Large intestine (tissue), 3 donors: ENCODE measurements at regions not wholly inside any gene's neighbourhood (a gene's known extent, or its start where the extent isn't known, plus 50 kb on each side); places are given as distances from the start of the nearest gene placed in this dataset.

Source experiments
- DNase-seq, 2 donors: peaks; one replicate each; pipeline versions ENCODE4 v3.0.0 to v3.0.0-alpha.2; 2013
- H3K27ac ChIP-seq: one replicate; pipeline ENCODE4 v1.5.1; 2013; ENCODE audit warnings: low read length
- H3K27me3 ChIP-seq: 2 replicates; pipeline ENCODE4 v1.6.1; 2013; ENCODE audit warnings: low read length; ENCODE audit not compliant: control insufficient read depth, insufficient read depth
- H3K36me3 ChIP-seq: 2 replicates; pipeline ENCODE4 v1.6.1; 2013; ENCODE audit warnings: low read length; ENCODE audit not compliant: control insufficient read depth, insufficient read depth
- H3K4me1 ChIP-seq: one replicate; pipeline ENCODE4 v1.6.1; 2013; ENCODE audit warnings: low read length; ENCODE audit not compliant: control insufficient read depth, insufficient read depth
- H3K4me3 ChIP-seq: one replicate; pipeline ENCODE4 v1.5.1; 2013; ENCODE audit warnings: low read length
- H3K9me3 ChIP-seq: one replicate; pipeline ENCODE4 v1.6.1; 2013; ENCODE audit warnings: mild to moderate bottlenecking, low read depth, low read length, moderate library complexity; ENCODE audit not compliant: control insufficient read depth
- WGBS: methylation state at CpG from one replicate; pipeline ENCODE4 v1.1.5; 2013; ENCODE audit warnings: low lambda C conversion rate; ENCODE audit not compliant: insufficient coverage; 5-methylcytosine and 5-hydroxymethylcytosine counted together

DNA sequence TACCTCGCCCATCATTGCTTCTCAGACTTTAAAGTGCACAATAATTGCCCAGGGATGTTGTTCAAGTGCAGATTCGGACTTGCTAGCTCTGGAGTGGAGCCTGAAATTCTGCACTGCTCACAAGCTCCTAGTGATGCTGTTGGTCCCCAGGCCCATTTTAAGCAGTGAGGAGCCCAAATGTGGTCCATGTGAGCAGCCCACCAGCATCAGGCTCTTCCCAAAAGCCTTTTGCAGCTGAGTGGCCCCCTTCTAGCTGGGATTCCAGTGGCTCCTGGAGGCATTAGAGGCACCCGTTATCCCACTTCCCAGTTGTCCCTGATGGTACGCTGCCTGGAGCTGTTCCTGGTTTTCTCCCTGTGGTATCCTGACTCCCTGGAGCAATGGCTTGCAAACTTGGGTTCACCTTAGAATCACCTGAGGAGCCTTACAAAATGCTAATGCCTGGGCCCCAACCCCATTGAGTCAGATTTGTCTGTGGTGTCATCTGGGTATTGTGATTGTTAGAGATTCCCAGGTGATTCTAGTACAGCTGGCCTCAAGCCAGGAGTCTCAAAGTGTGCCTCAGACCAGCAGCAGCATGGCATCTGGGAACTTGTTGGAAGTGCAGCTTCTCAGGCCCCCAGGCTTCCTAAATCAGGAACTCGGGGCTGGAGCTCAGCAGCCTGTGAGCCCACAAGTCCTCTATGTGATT, 186.9 kb upstream of the SLC24A3 start:
- Histone ChIP-seq H3K9me3 (no peaks in the 10 kb centered on the region), H3K36me3 (no peaks in the 10 kb centered on the region), H3K27ac (no peak overlapping the region), H3K4me1 (no peaks in the 10 kb centered on the region), H3K27me3 (no peaks in the 10 kb centered on the region), H3K4me3 (no peak overlapping the region)
- no CpG with 5 or more reads among the region's 5 CpGs for WGBS
- DNase-seq = no peak

DNA sequence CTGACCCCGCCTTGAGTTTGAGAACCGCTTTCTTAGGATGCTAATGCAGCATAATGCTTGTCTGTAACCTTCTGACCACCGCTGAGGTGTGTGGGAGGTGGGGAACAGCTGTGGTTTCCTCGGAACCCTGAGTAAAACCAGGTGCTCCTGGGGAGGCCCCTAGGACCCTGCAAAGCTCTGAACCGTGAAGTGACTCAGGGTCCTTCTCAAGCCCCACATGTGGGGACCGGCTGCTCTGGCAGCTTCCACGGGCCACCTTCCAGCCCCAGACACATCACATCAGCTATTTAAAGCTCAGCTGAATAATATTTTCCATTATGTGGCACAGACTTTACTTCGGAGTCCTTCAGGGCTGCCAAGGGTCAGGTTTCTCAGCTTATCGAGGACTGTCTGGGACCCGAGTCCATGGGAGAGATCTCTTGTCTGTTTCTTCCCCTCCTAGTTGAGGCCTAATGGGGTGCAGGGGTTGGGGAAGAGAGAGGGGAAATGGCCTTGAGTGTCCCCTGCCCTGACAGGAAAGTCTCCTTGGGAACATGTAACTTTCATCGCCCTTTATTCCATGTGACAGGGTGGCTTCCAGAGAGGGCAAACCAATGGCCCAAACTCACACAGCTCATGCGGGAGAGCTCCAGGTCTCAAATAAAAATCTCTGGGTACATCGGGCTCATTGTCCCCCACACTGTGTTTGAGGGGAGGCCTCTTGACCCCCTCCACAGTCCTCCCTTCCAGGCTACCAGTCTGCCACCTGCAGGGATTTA, 186.1 kb upstream of the SLC24A3 start:
- Histone ChIP-seq H3K4me1 (no peaks in the 10 kb centered on the region), H3K27ac (no peak overlapping the region)
- WGBS = no CpG with 5 or more reads among the region's 13 CpGs

GRCh38 chr20:19026901-19027644, 185.4 kb upstream of the SLC24A3 start:
- H3K4me3 ChIP-seq = no peak overlapping the region
- no peak for DNase-seq
- H3K36me3 ChIP-seq = no peaks in the 10 kb centered on the region
- no peaks in the 10 kb centered on the region for H3K9me3 ChIP-seq
- H3K4me1 ChIP-seq = no peaks in the 10 kb centered on the region
- WGBS = no CpG with 5 or more reads among the region's 11 CpGs
- no peak overlapping the region for H3K27ac ChIP-seq
- no peaks in the 10 kb centered on the region for H3K27me3 ChIP-seq

More for the DNA sequence above, 186.1 kb upstream of the SLC24A3 start:
- Histone ChIP-seq H3K27me3 (no peaks in the 10 kb centered on the region), H3K36me3 (no peaks in the 10 kb centered on the region), H3K4me3 (no peak overlapping the region), H3K9me3 (no peaks in the 10 kb centered on the region)
- peak in 1 of 2 donors; percentile 19 for DNase-seq

DNA sequence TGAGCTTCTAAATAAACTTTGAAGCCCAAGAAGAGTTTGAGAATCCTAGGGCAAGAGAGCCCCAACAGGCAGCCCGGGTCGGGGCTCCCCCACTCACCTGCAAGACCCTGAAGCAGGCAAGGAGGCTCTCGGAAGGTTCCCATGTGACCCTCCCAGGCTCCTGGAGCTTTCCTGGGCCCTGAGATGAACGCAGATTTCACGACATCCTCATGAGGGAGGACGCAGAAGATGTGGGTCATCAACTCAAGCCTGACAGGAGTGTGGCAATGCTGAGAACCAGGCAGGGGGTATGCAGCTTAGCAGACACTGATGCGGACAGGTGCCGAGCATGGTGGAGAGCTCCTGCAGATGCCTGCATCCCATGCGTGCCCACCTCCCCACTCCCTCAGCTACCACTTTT, 184.5 kb upstream of the SLC24A3 start:
- no peaks in the 10 kb centered on the region for H3K4me1 ChIP-seq
- no peaks in the 10 kb centered on the region for H3K27me3 ChIP-seq
- no peaks in the 10 kb centered on the region for H3K9me3 ChIP-seq
- WGBS = no CpG with 5 or more reads among the region's 9 CpGs
- H3K36me3 ChIP-seq = no peaks in the 10 kb centered on the region
- H3K4me3 ChIP-seq = no peak overlapping the region
- no peak overlapping the region for H3K27ac ChIP-seq
- DNase-seq = no peak

DNA sequence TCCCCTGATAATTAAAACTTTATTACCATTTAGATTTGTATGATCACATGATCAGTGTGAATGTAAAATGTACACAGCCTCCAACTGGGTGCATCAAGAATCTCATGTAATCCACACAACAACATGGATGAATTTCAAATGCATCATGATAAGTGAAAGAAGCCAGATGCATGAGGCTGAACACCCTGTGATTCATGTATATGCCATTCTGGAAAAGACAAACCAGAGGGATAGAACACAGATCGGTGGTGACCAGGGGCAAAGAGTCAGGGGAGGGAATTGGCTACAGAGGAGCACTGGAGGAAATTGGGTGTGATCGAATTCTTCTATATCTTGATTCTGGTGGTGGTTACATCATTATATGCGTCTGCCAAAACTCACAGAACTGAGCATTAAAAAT, 170.7 kb upstream of the SLC24A3 start:
- Histone ChIP-seq H3K4me1 (no peaks in the 10 kb centered on the region), H3K27ac (no peak overlapping the region), H3K4me3 (no peak overlapping the region), H3K27me3 (no peaks in the 10 kb centered on the region), H3K9me3 (no peaks in the 10 kb centered on the region), H3K36me3 (no peaks in the 10 kb centered on the region)
- DNase-seq = no peak
- WGBS = no CpG with 5 or more reads among the region's 3 CpGs

- no peaks in the 10 kb centered on the region for H3K27me3 ChIP-seq
- no peaks in the 10 kb centered on the region for H3K36me3 ChIP-seq
- DNase-seq = no peak
- 80% methylated on average over 1 of the region's 4 CpGs for WGBS
- H3K4me3 ChIP-seq = no peak overlapping the region
- H3K27ac ChIP-seq = no peak overlapping the region
- no peaks in the 10 kb centered on the region for H3K4me1 ChIP-seq
- H3K9me3 ChIP-seq = no peaks in the 10 kb centered on the region
These were observed 167.1 kb upstream of the SLC24A3 start for GRCh38 chr20:19045371-19045770.

DNA sequence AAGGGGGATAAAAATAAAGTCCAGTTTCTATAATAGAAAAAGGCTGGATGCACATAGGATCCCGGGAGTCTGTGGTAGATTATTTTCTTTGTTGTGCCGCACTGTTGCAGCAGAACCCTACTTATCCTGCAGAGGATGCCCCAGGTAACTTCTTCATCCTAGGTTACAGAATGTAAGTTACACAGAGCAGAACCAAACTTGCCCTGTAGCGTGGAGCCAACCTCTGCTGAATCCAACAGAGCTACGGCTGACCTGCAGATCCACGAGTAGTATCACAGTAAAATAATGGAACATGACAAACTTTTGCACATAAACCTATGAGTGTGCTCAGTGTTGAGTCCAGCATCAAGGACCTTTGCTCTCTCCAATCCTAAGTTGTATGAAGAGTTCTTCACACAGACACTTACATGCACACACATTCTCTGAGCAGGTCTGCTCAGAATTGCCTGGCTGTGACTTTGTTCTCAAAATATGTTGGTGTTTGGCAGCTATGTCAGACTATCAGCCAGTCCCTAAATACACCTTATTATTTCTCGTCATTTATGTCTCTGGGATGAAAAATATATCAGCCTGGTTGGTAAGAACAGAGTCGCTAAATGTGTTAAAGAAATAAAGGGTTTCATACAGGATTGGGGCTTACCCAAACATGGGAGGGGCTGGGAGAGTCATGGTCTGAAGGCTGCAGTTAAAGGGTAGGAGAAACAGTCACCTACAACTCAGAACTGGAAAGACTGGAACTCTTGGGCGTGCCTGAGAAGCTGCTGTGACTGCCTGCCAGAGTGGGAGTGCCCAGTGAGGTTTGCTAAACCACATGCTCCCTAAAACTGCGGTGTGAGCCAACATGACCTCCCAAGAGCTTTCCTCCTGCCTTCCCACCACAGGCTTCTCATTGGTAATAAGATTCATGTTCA, 165.1 kb upstream of the SLC24A3 start:
- 80% methylated on average over 2 of the region's 9 CpGs for WGBS
- Histone ChIP-seq H3K36me3 (no peaks in the 10 kb centered on the region), H3K4me3 (no peak overlapping the region), H3K9me3 (no peaks in the 10 kb centered on the region), H3K27me3 (no peaks in the 10 kb centered on the region), H3K4me1 (no peaks in the 10 kb centered on the region), H3K27ac (no peak overlapping the region)
- DNase-seq = peak; percentile 29 to 54

GRCh38 chr20:19047951-19048296, 164.5 kb upstream of the SLC24A3 start:
- H3K36me3 ChIP-seq = no peaks in the 10 kb centered on the region
- no peaks in the 10 kb centered on the region for H3K9me3 ChIP-seq
- WGBS = no CpG with 5 or more reads among the region's 3 CpGs

DNA sequence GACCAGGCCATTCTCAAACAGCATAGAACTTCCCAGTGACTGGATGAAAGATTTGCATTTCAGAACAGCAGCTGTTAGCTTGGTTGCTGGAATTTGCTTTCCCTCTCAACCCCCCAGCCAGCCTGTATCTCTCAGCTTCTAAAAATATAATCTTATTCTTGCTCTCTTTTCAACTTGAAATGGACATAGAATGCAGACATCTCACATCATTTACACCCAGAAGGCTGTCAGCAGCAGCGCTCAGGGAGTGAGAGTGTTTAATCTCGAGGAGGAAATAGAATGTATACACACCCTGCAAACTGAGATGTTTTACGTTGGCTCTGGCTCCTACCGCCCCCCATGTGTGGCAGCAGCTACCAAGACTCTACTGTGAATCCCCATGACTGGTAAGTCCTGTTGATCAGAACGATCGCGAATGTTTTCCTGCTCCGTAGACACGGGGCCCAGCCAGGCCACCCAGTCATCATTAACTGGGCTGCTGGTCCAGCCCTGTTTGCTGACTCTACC, 163.4 kb upstream of the SLC24A3 start:
- H3K4me1 ChIP-seq = no peaks in the 10 kb centered on the region
- no CpG with 5 or more reads among the region's 9 CpGs for WGBS
- no peaks in the 10 kb centered on the region for H3K36me3 ChIP-seq
- no peak overlapping the region for H3K4me3 ChIP-seq
- H3K27me3 ChIP-seq = no peaks in the 10 kb centered on the region
- peak in 1 of 2 donors; percentile 28 for DNase-seq
- H3K9me3 ChIP-seq = no peaks in the 10 kb centered on the region
- H3K27ac ChIP-seq = no peak overlapping the region

More at GRCh38 chr20:19047951-19048296, 164.5 kb upstream of the SLC24A3 start:
- DNase-seq = no peak
- Histone ChIP-seq H3K4me1 (no peaks in the 10 kb centered on the region), H3K27me3 (no peaks in the 10 kb centered on the region), H3K4me3 (no peak overlapping the region), H3K27ac (no peak overlapping the region)

DNA sequence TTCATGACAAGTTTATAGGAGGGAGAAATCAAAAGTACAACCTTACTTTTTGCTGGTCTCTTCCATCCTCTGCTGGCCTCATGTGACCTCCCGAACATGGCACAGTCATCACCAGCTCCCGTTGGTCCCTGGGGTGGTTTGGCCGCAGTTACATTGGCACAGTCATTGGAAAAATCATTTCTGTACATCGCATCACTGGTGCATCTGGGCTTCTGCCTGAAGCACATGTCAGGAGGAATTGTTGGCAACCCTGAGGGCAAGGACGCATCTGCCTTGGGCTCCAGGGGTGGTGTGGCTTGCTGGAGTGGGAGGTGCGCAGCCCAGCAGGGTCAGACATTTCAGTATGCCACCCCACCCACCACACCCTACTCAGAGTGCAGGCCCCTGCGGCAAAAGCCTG, 162.9 kb upstream of the SLC24A3 start:
- Histone ChIP-seq H3K4me1 (no peaks in the 10 kb centered on the region), H3K36me3 (no peaks in the 10 kb centered on the region), H3K9me3 (no peaks in the 10 kb centered on the region), H3K27me3 (no peaks in the 10 kb centered on the region), H3K4me3 (no peak overlapping the region), H3K27ac (no peak overlapping the region)
- no CpG with 5 or more reads among the region's 7 CpGs for WGBS
- DNase-seq = no peak
